ENCODE measurements at regions not wholly inside any gene's neighbourhood (a gene's known extent, or its start where the extent isn't known, plus 50 kb on each side); places are given as distances from the start of the nearest gene placed in this dataset.

DNA sequence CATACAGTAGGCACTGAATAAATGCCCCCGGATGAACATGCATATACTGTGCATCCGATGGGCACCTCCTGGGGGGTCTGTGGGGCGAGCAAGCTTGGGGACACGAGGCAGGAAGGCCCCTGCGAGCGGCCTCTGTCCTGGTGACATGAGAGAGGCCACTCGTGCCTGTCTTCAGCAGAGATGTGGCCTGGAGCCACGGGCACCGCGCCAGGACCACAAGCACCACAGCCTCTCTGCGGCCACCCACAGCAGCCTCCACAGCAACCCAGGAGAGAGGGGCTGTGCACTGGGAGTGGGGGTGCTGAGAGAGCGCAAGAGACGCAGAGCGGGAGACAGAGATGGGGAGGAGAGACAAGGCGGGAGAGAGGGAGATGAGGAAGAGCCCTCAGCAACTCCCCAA lies 118.5 kb downstream of the RFLNA start:
- TF ChIP-seq, protein P1, sequence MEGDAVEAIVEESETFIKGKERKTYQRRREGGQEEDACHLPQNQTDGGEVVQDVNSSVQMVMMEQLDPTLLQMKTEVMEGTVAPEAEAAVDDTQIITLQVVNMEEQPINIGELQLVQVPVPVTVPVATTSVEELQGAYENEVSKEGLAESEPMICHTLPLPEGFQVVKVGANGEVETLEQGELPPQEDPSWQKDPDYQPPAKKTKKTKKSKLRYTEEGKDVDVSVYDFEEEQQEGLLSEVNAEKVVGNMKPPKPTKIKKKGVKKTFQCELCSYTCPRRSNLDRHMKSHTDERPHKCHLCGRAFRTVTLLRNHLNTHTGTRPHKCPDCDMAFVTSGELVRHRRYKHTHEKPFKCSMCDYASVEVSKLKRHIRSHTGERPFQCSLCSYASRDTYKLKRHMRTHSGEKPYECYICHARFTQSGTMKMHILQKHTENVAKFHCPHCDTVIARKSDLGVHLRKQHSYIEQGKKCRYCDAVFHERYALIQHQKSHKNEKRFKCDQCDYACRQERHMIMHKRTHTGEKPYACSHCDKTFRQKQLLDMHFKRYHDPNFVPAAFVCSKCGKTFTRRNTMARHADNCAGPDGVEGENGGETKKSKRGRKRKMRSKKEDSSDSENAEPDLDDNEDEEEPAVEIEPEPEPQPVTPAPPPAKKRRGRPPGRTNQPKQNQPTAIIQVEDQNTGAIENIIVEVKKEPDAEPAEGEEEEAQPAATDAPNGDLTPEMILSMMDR (conservative IDR thresholded peaks at IDR 0.05; ENCODE audit: low read length): no peak
- no peak for TF ChIP-seq EZH2phosphoT487 (IDR thresholded peaks at IDR 0.05; ENCODE audit: borderline replicate concordance)

All from Loucy (cell line).